BLaER1 (cell line): ENCODE measurements at regions not wholly inside any gene's neighbourhood (a gene's known extent, or its start where the extent isn't known, plus 50 kb on each side); places are given as distances from the start of the nearest gene placed in this dataset.

ENCODE experiments used
- H3K27ac ChIP-seq: shearing (Covaris generic); formaldehyde crosslinking; 2 replicates; pipeline ENCODE4 v1.8.1; 2022
- H3K27me3 ChIP-seq: shearing (Covaris generic); formaldehyde crosslinking; 2 replicates; pipeline ENCODE4 v1.8.1; 2022
- H3K36me3 ChIP-seq: shearing (Covaris generic); formaldehyde crosslinking; 2 replicates; pipeline ENCODE4 v1.8.1; 2022
- H3K4me1 ChIP-seq: shearing (Covaris generic); formaldehyde crosslinking; 2 replicates; pipeline ENCODE4 v1.8.1; 2022
- H3K4me2 ChIP-seq: shearing (Covaris generic); formaldehyde crosslinking; 2 replicates; pipeline ENCODE4 v1.8.1; 2022
- H3K4me3 ChIP-seq: shearing (Covaris generic); formaldehyde crosslinking; 2 replicates; pipeline ENCODE4 v1.8.1; 2022
- H3K9ac ChIP-seq: shearing (Covaris generic); formaldehyde crosslinking; 2 replicates; pipeline ENCODE4 v1.8.1; 2022
- H3K9me3 ChIP-seq: shearing (Covaris generic); formaldehyde crosslinking; 2 replicates; pipeline ENCODE4 v1.8.1; 2022
- H4K20me1 ChIP-seq: shearing (Covaris generic); formaldehyde crosslinking; 2 replicates; pipeline ENCODE4 v1.8.1; 2022
- Cebpa-rat ChIP-seq: shearing (Covaris generic); IDR thresholded peaks from 2 replicates; pipeline ENCODE4 v1.8.1; 2022

- no peak for TF ChIP-seq Cebpa-rat
- Histone ChIP-seq H3K27me3 (no peaks in the 10 kb centered on the region), H4K20me1 (no peaks in the 10 kb centered on the region), H3K27ac (no peak overlapping the region), H3K9ac (no peak overlapping the region), H3K4me3 (no peak overlapping the region), H3K4me1 (no peaks in the 10 kb centered on the region), H3K4me2 (no peak overlapping the region), H3K36me3 (no peaks in the 10 kb centered on the region), H3K9me3 (no peaks in the 10 kb centered on the region)
Observed at GRCh38 chr4:13233755-13234154, 250.4 kb downstream of the RAB28 start.

- no peaks in the 10 kb centered on the region for H4K20me1 ChIP-seq
- H3K27ac ChIP-seq, result no peak overlapping the region
- H3K4me2 ChIP-seq, result no peak overlapping the region
- H3K4me3 ChIP-seq, result no peak overlapping the region
- H3K27me3 ChIP-seq, result no peaks in the 10 kb centered on the region
- no peaks in the 10 kb centered on the region for H3K36me3 ChIP-seq
- no peaks in the 10 kb centered on the region for H3K4me1 ChIP-seq
- no peak for TF ChIP-seq Cebpa-rat
- H3K9me3 ChIP-seq, result no peaks in the 10 kb centered on the region
- no peak overlapping the region for H3K9ac ChIP-seq
Observed at GRCh38 chr4:13219971-13220370, 264.2 kb downstream of the RAB28 start.

GRCh38 chr4:13218326-13218958 lies 265.7 kb downstream of the RAB28 start:
- Histone ChIP-seq H4K20me1 (no peaks in the 10 kb centered on the region), H3K9me3 (no peaks in the 10 kb centered on the region), H3K9ac (no peak overlapping the region), H3K4me3 (no peak overlapping the region), H3K36me3 (no peaks in the 10 kb centered on the region), H3K4me1 (no peaks in the 10 kb centered on the region), H3K27me3 (no peaks in the 10 kb centered on the region), H3K4me2 (no peak overlapping the region), H3K27ac (no peak overlapping the region)
- no peak for TF ChIP-seq Cebpa-rat

- Histone ChIP-seq H3K27me3 (no peaks in the 10 kb centered on the region), H3K4me3 (no peak overlapping the region), H3K27ac (no peak overlapping the region), H3K9me3 (no peaks in the 10 kb centered on the region), H4K20me1 (no peaks in the 10 kb centered on the region), H3K9ac (no peak overlapping the region), H3K4me2 (no peak overlapping the region), H3K4me1 (no peaks in the 10 kb centered on the region), H3K36me3 (no peaks in the 10 kb centered on the region)
- TF ChIP-seq Cebpa-rat, result no peak
Observed at GRCh38 chr4:13215560-13215959, 268.6 kb downstream of the RAB28 start.

- no peak for TF ChIP-seq Cebpa-rat
- H3K9ac ChIP-seq, result no peak overlapping the region
- no peaks in the 10 kb centered on the region for H4K20me1 ChIP-seq
- no peak overlapping the region for H3K4me3 ChIP-seq
- H3K4me2 ChIP-seq, result no peak overlapping the region
- no peaks in the 10 kb centered on the region for H3K9me3 ChIP-seq
- no peaks in the 10 kb centered on the region for H3K27me3 ChIP-seq
- H3K27ac ChIP-seq, result no peak overlapping the region
- H3K36me3 ChIP-seq, result no peaks in the 10 kb centered on the region
- H3K4me1 ChIP-seq, result no peaks in the 10 kb centered on the region
Observed at GRCh38 chr4:13212936-13213335, 271.2 kb downstream of the RAB28 start.

GRCh38 chr4:13209600-13209999 lies 274.5 kb downstream of the RAB28 start:
- H3K9ac ChIP-seq, result no peak overlapping the region
- TF ChIP-seq Cebpa-rat, result no peak
- H3K9me3 ChIP-seq, result no peaks in the 10 kb centered on the region
- no peak overlapping the region for H3K4me3 ChIP-seq
- H3K36me3 ChIP-seq, result no peaks in the 10 kb centered on the region
- no peaks in the 10 kb centered on the region for H3K27me3 ChIP-seq
- no peaks in the 10 kb centered on the region for H4K20me1 ChIP-seq
- no peaks in the 10 kb centered on the region for H3K4me1 ChIP-seq
- H3K27ac ChIP-seq, result no peak overlapping the region
- no peak overlapping the region for H3K4me2 ChIP-seq

GRCh38 chr4:13208558-13209193 lies 275.5 kb downstream of the RAB28 start:
- H3K36me3 ChIP-seq, result no peaks in the 10 kb centered on the region
- H3K27me3 ChIP-seq, result no peaks in the 10 kb centered on the region
- no peak overlapping the region for H3K4me2 ChIP-seq
- no peaks in the 10 kb centered on the region for H3K9me3 ChIP-seq
- H3K27ac ChIP-seq, result no peak overlapping the region
- H3K4me3 ChIP-seq, result no peak overlapping the region
- no peak overlapping the region for H3K9ac ChIP-seq
- H3K4me1 ChIP-seq, result no peaks in the 10 kb centered on the region
- no peak for TF ChIP-seq Cebpa-rat
- H4K20me1 ChIP-seq, result no peaks in the 10 kb centered on the region

GRCh38 chr4:13207226-13207625 lies 276.9 kb downstream of the RAB28 start:
- H3K4me3 ChIP-seq, result no peak overlapping the region
- H3K36me3 ChIP-seq, result no peaks in the 10 kb centered on the region
- no peak for TF ChIP-seq Cebpa-rat
- no peaks in the 10 kb centered on the region for H3K27me3 ChIP-seq
- no peak overlapping the region for H3K27ac ChIP-seq
- no peaks in the 10 kb centered on the region for H3K9me3 ChIP-seq
- no peak overlapping the region for H3K9ac ChIP-seq
- H3K4me2 ChIP-seq, result no peak overlapping the region
- H3K4me1 ChIP-seq, result no peaks in the 10 kb centered on the region
- H4K20me1 ChIP-seq, result no peaks in the 10 kb centered on the region

GRCh38 chr4:13203101-13203500 lies 281.0 kb downstream of the RAB28 start:
- Histone ChIP-seq H3K4me1 (no peaks in the 10 kb centered on the region), H3K9ac (no peak overlapping the region), H3K4me2 (no peak overlapping the region), H3K4me3 (no peak overlapping the region), H3K36me3 (no peaks in the 10 kb centered on the region), H3K9me3 (no peaks in the 10 kb centered on the region), H4K20me1 (no peaks in the 10 kb centered on the region), H3K27me3 (no peaks in the 10 kb centered on the region), H3K27ac (no peak overlapping the region)
- TF ChIP-seq Cebpa-rat, result no peak

- Histone ChIP-seq H3K9ac (no peak overlapping the region), H3K36me3 (no peaks in the 10 kb centered on the region), H3K4me1 (no peaks in the 10 kb centered on the region), H3K27ac (no peak overlapping the region), H4K20me1 (no peaks in the 10 kb centered on the region), H3K27me3 (no peaks in the 10 kb centered on the region), H3K4me3 (no peak overlapping the region), H3K4me2 (no peak overlapping the region), H3K9me3 (no peaks in the 10 kb centered on the region)
- no peak for TF ChIP-seq Cebpa-rat
Observed at GRCh38 chr4:13202701-13203100, 281.4 kb downstream of the RAB28 start.

GRCh38 chr4:13201241-13201640 lies 282.9 kb downstream of the RAB28 start:
- no peaks in the 10 kb centered on the region for H3K36me3 ChIP-seq
- H3K9ac ChIP-seq, result no peak overlapping the region
- no peaks in the 10 kb centered on the region for H3K9me3 ChIP-seq
- H3K4me3 ChIP-seq, result no peak overlapping the region
- H3K4me1 ChIP-seq, result no peaks in the 10 kb centered on the region
- H3K4me2 ChIP-seq, result no peak overlapping the region
- H3K27ac ChIP-seq, result no peak overlapping the region
- TF ChIP-seq Cebpa-rat, result no peak
- no peaks in the 10 kb centered on the region for H4K20me1 ChIP-seq
- H3K27me3 ChIP-seq, result no peaks in the 10 kb centered on the region
